ENCODE measurements at regions not wholly inside any gene's neighbourhood (a gene's known extent, or its start where the extent isn't known, plus 50 kb on each side); places are given as distances from the start of the nearest gene placed in this dataset.

DNA sequence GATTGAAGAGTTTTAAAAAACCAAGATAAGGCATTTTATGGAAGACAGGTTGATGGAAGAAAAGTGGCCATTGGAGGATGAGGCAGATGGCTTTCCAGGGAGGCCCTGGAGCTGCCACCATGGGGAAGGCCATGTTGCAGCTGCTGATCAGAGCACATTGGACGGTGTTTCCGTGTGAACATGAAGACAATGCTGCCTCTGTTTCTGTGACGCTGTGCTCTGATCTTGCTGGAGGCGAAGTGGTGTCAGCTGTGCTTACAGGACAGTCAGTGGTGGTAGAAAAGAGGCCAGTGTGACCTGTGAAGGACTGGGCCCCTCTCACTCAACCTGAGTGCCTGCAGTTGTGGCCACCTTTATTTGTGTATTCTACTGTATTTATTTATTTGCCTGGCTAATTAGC, 132.9 kb downstream of the FAM204A start:
- H3K4me1 ChIP-seq (ENCODE audit: control insufficient read depth in 1 of 2, insufficient read depth in 2 of 2, low read depth in 1 of 2, low read length in 1 of 2), result no peaks in the 10 kb centered on the region; a peak in 1 of 4 replicates
- no peaks in the 10 kb centered on the region for H3F3A ChIP-seq (replicated peaks; ENCODE audit: insufficient read depth)
- no peaks in the 10 kb centered on the region for H3K27me3 ChIP-seq (ENCODE audit: insufficient read depth)
- ChIA-PET CTCF (interaction anchor here (0.8 to 1.7 kb wide), 2 partner anchors 10 to 32 kb away, joined by 3 to 4 read pairs; no protein-coding TSS in a partner anchor), POLR2A (no interaction called here)
- TF ChIP-seq, protein P1, sequence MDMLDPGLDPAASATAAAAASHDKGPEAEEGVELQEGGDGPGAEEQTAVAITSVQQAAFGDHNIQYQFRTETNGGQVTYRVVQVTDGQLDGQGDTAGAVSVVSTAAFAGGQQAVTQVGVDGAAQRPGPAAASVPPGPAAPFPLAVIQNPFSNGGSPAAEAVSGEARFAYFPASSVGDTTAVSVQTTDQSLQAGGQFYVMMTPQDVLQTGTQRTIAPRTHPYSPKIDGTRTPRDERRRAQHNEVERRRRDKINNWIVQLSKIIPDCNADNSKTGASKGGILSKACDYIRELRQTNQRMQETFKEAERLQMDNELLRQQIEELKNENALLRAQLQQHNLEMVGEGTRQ (IDR thresholded peaks at IDR 0.05; ENCODE audit: borderline replicate concordance, low read depth, low read length), result no peak
- no peak for TF ChIP-seq FOXM1 (IDR thresholded peaks at IDR 0.05; ENCODE audit: low read depth)
- TF ChIP-seq NRF1 (IDR thresholded peaks at IDR 0.05; ENCODE audit: low read depth, low read length), result no peak
- TF ChIP-seq MXI1 (IDR thresholded peaks at IDR 0.05; ENCODE audit: low read depth, low read length), result no peak
- TF ChIP-seq TEAD4 (IDR thresholded peaks at IDR 0.05; ENCODE audit: borderline replicate concordance, insufficient read depth), result no peak
- no peak for TF ChIP-seq SMC3 (IDR thresholded peaks at IDR 0.05; ENCODE audit: low read depth, low read length)
- no peak for TF ChIP-seq FOXJ3 (CRISPR knock-in tag; IDR thresholded peaks at IDR 0.05)
- TF ChIP-seq MEF2A (IDR thresholded peaks at IDR 0.05; ENCODE audit: borderline replicate concordance, low read depth), result no peak
- TF ChIP-seq EP300 (IDR thresholded peaks at IDR 0.05; ENCODE audit: borderline replicate concordance in 1 of 2, low read depth in 1 of 2, low read length in 1 of 2), result no peak
- TF ChIP-seq GABPA (IDR thresholded peaks at IDR 0.05; ENCODE audit: low read depth), result no peak
- no peak for DNase-seq
- 32% methylated on average over 4 of the region's 4 CpGs for WGBS (ENCODE audit: low lambda C conversion rate)
- no peaks in the 10 kb centered on the region for H4K20me1 ChIP-seq (ENCODE audit: insufficient read depth)
- no peak overlapping the region for H3K9ac ChIP-seq
- no peak overlapping the region for H3K27ac ChIP-seq (ENCODE audit: low read depth in 2 of 2, low read length in 1 of 2)
- no peak overlapping the region for H3K4me3 ChIP-seq (ENCODE audit: low read depth in 2 of 2, low read length in 1 of 2)
- no peak overlapping the region for H2AFZ ChIP-seq (ENCODE audit: low read depth)
- H3K9me2 ChIP-seq, result no peaks in the 10 kb centered on the region
- no peaks in the 10 kb centered on the region for H3K36me3 ChIP-seq (replicated peaks in 1 of 2; ENCODE audit: control insufficient read depth in 1 of 2, insufficient read depth in 2 of 2, low read length in 1 of 2)
- H3K79me2 ChIP-seq (ENCODE audit: insufficient read depth), result no peaks in the 10 kb centered on the region
- H3K4me2 ChIP-seq, result no peak overlapping the region
- no peaks in the 10 kb centered on the region for H3K9me3 ChIP-seq

DNA sequence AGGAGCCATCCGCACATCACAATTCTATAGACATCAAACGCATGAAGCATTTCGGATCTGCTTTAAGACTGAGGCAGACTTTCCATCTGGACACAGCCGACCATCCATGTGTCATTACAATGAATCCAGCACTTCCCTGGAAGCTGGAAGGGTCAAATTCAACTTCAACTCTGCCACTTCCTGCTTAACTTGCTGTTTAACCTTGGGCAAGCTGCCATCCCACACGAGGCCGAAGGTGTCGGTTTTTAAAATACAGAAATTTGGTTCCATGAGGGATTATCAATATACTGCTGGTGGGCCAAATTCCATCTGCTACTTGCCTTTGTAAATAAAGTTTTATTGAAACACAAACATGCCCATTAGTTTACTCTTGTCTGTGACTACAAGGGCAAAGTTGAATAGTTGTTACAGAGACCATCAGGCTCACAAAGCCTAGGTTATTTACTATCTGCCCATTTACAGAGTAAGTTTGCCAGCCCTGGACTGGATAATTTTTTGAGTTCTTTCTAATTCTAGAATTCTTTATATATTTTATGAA, 134.6 kb downstream of the FAM204A start:
- Histone ChIP-seq H3K9ac (no peak overlapping the region), H3K9me2 (no peaks in the 10 kb centered on the region), H3K36me3 (replicated peaks in 1 of 2; ENCODE audit: control insufficient read depth in 1 of 2, insufficient read depth in 2 of 2, low read length in 1 of 2) (no peaks in the 10 kb centered on the region), H3K27ac (ENCODE audit: low read depth in 2 of 2, low read length in 1 of 2) (no peak overlapping the region), H3F3A (replicated peaks; ENCODE audit: insufficient read depth) (no peaks in the 10 kb centered on the region), H2AFZ (ENCODE audit: low read depth) (no peak overlapping the region), H3K9me3 (no peaks in the 10 kb centered on the region), H4K20me1 (ENCODE audit: insufficient read depth) (no peaks in the 10 kb centered on the region), H3K4me1 (ENCODE audit: control insufficient read depth in 1 of 2, insufficient read depth in 2 of 2, low read depth in 1 of 2, low read length in 1 of 2) (no peaks in the 10 kb centered on the region; a peak in 1 of 4 replicates), H3K27me3 (ENCODE audit: insufficient read depth) (no peaks in the 10 kb centered on the region), H3K4me3 (ENCODE audit: low read depth in 2 of 2, low read length in 1 of 2) (no peak overlapping the region), H3K4me2 (no peak overlapping the region), H3K79me2 (ENCODE audit: insufficient read depth) (no peaks in the 10 kb centered on the region)
- TF ChIP-seq TAF1 (IDR thresholded peaks at IDR 0.05; ENCODE audit: borderline replicate concordance, low read depth, low read length), result no peak
- TF ChIP-seq EZH2phosphoT487 (IDR thresholded peaks at IDR 0.05; ENCODE audit: borderline replicate concordance, low read depth), result no peak
- TF ChIP-seq EP300 (IDR thresholded peaks at IDR 0.05; ENCODE audit: borderline replicate concordance in 1 of 2, low read depth in 1 of 2, low read length in 1 of 2), result no peak
- TF ChIP-seq RCOR1 (IDR thresholded peaks at IDR 0.05; ENCODE audit: low read length), result no peak
- TF ChIP-seq NFIC (IDR thresholded peaks at IDR 0.05; ENCODE audit: borderline replicate concordance), result no peak
- TF ChIP-seq FOSL2 (IDR thresholded peaks at IDR 0.05; ENCODE audit: borderline replicate concordance, low read depth), result no peak
- no peak for TF ChIP-seq SMC3 (IDR thresholded peaks at IDR 0.05; ENCODE audit: low read depth, low read length)
- TF ChIP-seq NRF1 (IDR thresholded peaks at IDR 0.05; ENCODE audit: low read depth, low read length), result no peak
- no peak for TF ChIP-seq GABPA (IDR thresholded peaks at IDR 0.05; ENCODE audit: low read depth)
- no peak for TF ChIP-seq JUND (IDR thresholded peaks at IDR 0.05)
- WGBS (ENCODE audit: low lambda C conversion rate), result 57% methylated on average over 7 of the region's 7 CpGs
- DNase-seq, result no peak
- ChIA-PET CTCF (no interaction called here), POLR2A (no interaction called here)

Measured in SK-N-SH (cell line).